GM13976 (cell line): ENCODE measurements at regions not wholly inside any gene's neighbourhood (a gene's known extent, or its start where the extent isn't known, plus 50 kb on each side); places are given as distances from the start of the nearest gene placed in this dataset.
"Not testable (repeated sequence)": the region's sequence is repeated elsewhere in the genome, so short reads cannot be mapped to it uniquely, and the experiment has no call there.

ENCODE experiments used
- DNase-seq: peaks from one replicate; pipeline ENCODE4 v3.0.0; 2012; ENCODE audit warnings: low spot score
- in situ Hi-C: fragments of 300-500 bp; cut with MboI; formaldehyde crosslinking; loops from one replicate; pipeline ENCODE4 v1.12.0; 2022; ENCODE audit warnings: low sequenced_read_pairs, mixed read lengths, inconsistent platforms; ENCODE audit not compliant: unreplicated experiment
- TF ChIP-seq, protein P1 (sequence below): IDR thresholded peaks from 2 replicates; pipeline ENCODE4 v1.5.1; 2012; ENCODE audit warnings: borderline replicate concordance, mild to moderate bottlenecking; ENCODE audit not compliant: insufficient read depth; ENCODE audit errors: extremely low read depth, missing control alignments, control extremely low read depth

- DNase-seq = no peak
- TF ChIP-seq, protein P1, sequence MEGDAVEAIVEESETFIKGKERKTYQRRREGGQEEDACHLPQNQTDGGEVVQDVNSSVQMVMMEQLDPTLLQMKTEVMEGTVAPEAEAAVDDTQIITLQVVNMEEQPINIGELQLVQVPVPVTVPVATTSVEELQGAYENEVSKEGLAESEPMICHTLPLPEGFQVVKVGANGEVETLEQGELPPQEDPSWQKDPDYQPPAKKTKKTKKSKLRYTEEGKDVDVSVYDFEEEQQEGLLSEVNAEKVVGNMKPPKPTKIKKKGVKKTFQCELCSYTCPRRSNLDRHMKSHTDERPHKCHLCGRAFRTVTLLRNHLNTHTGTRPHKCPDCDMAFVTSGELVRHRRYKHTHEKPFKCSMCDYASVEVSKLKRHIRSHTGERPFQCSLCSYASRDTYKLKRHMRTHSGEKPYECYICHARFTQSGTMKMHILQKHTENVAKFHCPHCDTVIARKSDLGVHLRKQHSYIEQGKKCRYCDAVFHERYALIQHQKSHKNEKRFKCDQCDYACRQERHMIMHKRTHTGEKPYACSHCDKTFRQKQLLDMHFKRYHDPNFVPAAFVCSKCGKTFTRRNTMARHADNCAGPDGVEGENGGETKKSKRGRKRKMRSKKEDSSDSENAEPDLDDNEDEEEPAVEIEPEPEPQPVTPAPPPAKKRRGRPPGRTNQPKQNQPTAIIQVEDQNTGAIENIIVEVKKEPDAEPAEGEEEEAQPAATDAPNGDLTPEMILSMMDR = no peak
- in situ Hi-C loops = no loop called here
These were observed 1026.4 kb downstream of the KCNJ18 start for GRCh38 chr17:22718689-22719088.

GRCh38 chr17:22741066-22741465 is 1048.7 kb downstream of the KCNJ18 start:
- in situ Hi-C loops, DNase-seq: not testable (repeated sequence)
